GM13976 (cell line): ENCODE measurements at regions not wholly inside any gene's neighbourhood (a gene's known extent, or its start where the extent isn't known, plus 50 kb on each side); places are given as distances from the start of the nearest gene placed in this dataset.
"Not testable (repeated sequence)": the region's sequence is repeated elsewhere in the genome, so short reads cannot be mapped to it uniquely, and the experiment has no call there.

Experiments
- DNase-seq: peaks from one replicate; pipeline ENCODE4 v3.0.0; 2012; ENCODE audit warnings: low spot score
- in situ Hi-C: fragments of 300-500 bp; cut with MboI; formaldehyde crosslinking; loops from one replicate; pipeline ENCODE4 v1.12.0; 2022; ENCODE audit warnings: low sequenced_read_pairs, mixed read lengths, inconsistent platforms; ENCODE audit not compliant: unreplicated experiment
- TF ChIP-seq, protein P1 (sequence below): IDR thresholded peaks from 2 replicates; pipeline ENCODE4 v1.5.1; 2012; ENCODE audit warnings: borderline replicate concordance, mild to moderate bottlenecking; ENCODE audit not compliant: insufficient read depth; ENCODE audit errors: extremely low read depth, missing control alignments, control extremely low read depth

GRCh38 chr11:122594986-122595645 is 60.4 kb upstream of the UBASH3B start:
- in situ Hi-C loops = no loop called here
- TF ChIP-seq, protein P1, sequence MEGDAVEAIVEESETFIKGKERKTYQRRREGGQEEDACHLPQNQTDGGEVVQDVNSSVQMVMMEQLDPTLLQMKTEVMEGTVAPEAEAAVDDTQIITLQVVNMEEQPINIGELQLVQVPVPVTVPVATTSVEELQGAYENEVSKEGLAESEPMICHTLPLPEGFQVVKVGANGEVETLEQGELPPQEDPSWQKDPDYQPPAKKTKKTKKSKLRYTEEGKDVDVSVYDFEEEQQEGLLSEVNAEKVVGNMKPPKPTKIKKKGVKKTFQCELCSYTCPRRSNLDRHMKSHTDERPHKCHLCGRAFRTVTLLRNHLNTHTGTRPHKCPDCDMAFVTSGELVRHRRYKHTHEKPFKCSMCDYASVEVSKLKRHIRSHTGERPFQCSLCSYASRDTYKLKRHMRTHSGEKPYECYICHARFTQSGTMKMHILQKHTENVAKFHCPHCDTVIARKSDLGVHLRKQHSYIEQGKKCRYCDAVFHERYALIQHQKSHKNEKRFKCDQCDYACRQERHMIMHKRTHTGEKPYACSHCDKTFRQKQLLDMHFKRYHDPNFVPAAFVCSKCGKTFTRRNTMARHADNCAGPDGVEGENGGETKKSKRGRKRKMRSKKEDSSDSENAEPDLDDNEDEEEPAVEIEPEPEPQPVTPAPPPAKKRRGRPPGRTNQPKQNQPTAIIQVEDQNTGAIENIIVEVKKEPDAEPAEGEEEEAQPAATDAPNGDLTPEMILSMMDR = no peak
- DNase-seq = no peak

GRCh38 chr11:122593473-122594420 is 61.8 kb upstream of the UBASH3B start:
- in situ Hi-C loops = no loop called here
- TF ChIP-seq, protein P1 = no peak
- no peak for DNase-seq

DNA sequence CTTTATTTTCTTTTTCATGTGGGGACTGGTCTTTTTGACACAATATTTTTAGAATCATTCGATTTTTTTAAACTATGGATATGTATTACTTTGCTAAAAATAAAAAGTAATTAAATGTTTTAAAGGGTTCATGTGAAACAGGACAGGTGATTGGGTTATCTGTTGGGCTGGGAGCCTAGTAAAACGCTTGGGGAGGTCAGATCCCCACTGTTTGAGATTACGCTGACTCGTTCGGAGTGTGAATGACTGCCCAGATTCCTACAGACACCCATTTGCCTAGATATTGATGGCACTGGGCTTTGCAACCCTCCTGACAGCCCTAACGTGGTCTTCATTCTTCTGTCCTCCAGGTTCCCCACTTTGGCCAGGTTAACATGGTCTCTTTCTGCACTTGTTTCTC is 62.9 kb upstream of the UBASH3B start:
- no peak for DNase-seq
- TF ChIP-seq, protein P1 = no peak
- in situ Hi-C loops = no loop called here

DNA sequence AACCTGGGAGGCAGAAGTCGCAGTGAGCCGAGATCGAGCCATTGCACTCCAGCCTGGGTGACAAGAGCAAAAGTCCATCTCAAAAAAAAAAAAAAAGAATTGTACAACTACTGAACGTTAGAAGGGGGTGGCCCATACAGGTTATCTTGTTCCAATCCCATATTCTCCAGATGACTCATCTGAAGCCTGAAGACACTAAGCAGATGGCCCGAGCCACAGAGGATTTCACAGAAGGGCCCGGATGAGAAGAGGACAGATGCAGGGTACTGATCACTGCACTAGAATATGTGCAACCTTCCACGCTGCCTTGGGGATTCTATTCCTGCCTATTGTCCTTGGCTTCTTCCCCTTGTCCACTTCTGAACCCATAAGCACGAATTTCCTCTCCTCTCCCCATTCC is 70.9 kb upstream of the UBASH3B start:
- TF ChIP-seq, protein P1 = no peak
- no peak for DNase-seq
- in situ Hi-C loops = no loop called here

- in situ Hi-C loops, DNase-seq: not testable (repeated sequence)
Measured at GRCh38 chr11:122580071-122580470, 75.5 kb upstream of the UBASH3B start.

DNA sequence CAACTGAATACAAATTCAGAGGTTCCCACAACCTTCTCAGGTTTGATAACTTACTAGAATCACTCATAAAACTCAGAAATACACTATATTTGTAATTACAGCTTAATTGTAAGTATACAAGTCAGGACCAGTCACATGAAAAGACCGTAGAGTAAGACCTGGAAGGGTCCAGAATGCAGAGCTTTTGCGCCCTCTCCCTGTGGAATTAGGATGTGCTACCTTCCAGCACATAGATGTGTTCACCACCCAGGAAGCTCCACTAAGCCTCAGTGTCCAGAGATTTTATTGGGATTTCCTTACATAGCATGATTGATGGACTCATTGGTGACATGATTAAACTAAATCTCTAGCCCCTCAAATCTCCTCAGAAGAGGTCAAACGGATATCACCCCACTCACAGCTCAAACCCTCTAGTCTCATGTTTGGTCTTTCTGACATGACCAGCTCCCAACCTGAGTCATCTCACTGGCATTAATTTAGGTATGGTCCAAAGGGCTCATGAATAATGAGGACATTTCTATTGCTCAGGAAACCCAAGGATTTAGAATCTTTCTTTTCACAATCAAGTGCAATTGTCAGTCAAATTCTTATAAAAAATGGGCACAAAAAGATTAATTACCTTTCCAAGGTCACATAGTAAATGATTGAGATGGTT is 77.2 kb upstream of the UBASH3B start:
- in situ Hi-C loops = no loop called here
- DNase-seq = no peak
- TF ChIP-seq, protein P1 = no peak

- TF ChIP-seq, protein P1 = no peak
- DNase-seq = no peak
- in situ Hi-C loops = no loop called here
Measured at GRCh38 chr11:122572592-122572991, 82.9 kb upstream of the UBASH3B start.
